SU-DHL-6 (cell line): ENCODE measurements at regions not wholly inside any gene's neighbourhood (a gene's known extent, or its start where the extent isn't known, plus 50 kb on each side); places are given as distances from the start of the nearest gene placed in this dataset.

Experiments
- H2AFZ ChIP-seq: fragments of 200-600 bp; sonication (generic); 2 replicates; pipeline ENCODE4 v1.6.1; 2014; ENCODE audit warnings: low read depth, mild to moderate bottlenecking, moderate library complexity, mixed read lengths, antibody characterized with exemption, low read length; ENCODE audit not compliant: severe bottlenecking
- H3F3A ChIP-seq: fragments of 200-600 bp; shearing (Covaris generic); 2 replicates; pipeline ENCODE4 v1.6.0; 2016; ENCODE audit warnings: antibody characterized with exemption, mild to moderate bottlenecking; ENCODE audit not compliant: insufficient read depth
- H3K27ac ChIP-seq: fragments of 200-600 bp; sonication (generic); 2 replicates; pipeline ENCODE4 v1.5.1; 2016; ENCODE audit warnings: low read depth, mild to moderate bottlenecking, low read length, moderate library complexity, mixed read lengths
- H3K27me3 ChIP-seq: fragments of 200-600 bp; sonication (generic), shearing (Covaris generic); 2 replicates; pipeline ENCODE4 v1.6.0; 2014; ENCODE audit warnings: mild to moderate bottlenecking, low read length
- H3K36me3 ChIP-seq: fragments of 200-600 bp; sonication (generic); 2 replicates; pipeline ENCODE4 v1.6.1; 2014; ENCODE audit warnings: mild to moderate bottlenecking, low read length, mixed read lengths
- H3K4me2 ChIP-seq: fragments of 300-600, 200-600 bp; shearing (Covaris generic), sonication (generic); 2 replicates; pipeline ENCODE4 v1.6.0; 2014; ENCODE audit warnings: low read length, low read depth, mild to moderate bottlenecking; ENCODE audit not compliant: poor library complexity, severe bottlenecking
- H3K4me3 ChIP-seq: fragments of 200-600 bp; sonication (generic); 2 replicates; pipeline ENCODE4 v1.5.1; 2014; ENCODE audit warnings: antibody characterized with exemption, low read length, mild to moderate bottlenecking, mixed read lengths; ENCODE audit not compliant: insufficient read depth, poor library complexity, severe bottlenecking
- H3K79me2 ChIP-seq: fragments of 200-600 bp; sonication (generic); 2 replicates; pipeline ENCODE4 v1.6.1; 2014; ENCODE audit warnings: mild to moderate bottlenecking, low read length, moderate library complexity; ENCODE audit not compliant: insufficient read depth
- H3K9ac ChIP-seq: fragments of 200-600 bp; sonication (generic); 2 replicates; pipeline ENCODE4 v1.7.0; 2014; ENCODE audit warnings: mild to moderate bottlenecking, low read length
- H3K9me2 ChIP-seq: fragments of 200-600 bp; sonication (generic); replicated peaks from 2 replicates; pipeline ENCODE4 v1.6.1; 2014; ENCODE audit warnings: low read length; ENCODE audit not compliant: insufficient read depth
- H3K9me3 ChIP-seq: fragments of 200-600 bp; sonication (generic); 2 replicates; pipeline ENCODE4 v1.6.1; 2014; ENCODE audit warnings: low read length, mixed read lengths; ENCODE audit not compliant: insufficient read depth
- H4K20me1 ChIP-seq: fragments of 200-600 bp; sonication (generic); 2 replicates; pipeline ENCODE4 v1.6.1; 2014; ENCODE audit warnings: low read depth, mild to moderate bottlenecking, antibody characterized with exemption, low read length, moderate library complexity, mixed read lengths
- EZH2phosphoT487 ChIP-seq: fragments of 200-600 bp; sonication (generic), shearing (Covaris generic); conservative IDR thresholded peaks from 2 replicates; pipeline ENCODE4 v1.6.1; 2018; ENCODE audit warnings: mild to moderate bottlenecking, antibody characterized with exemption, low read length, moderate library complexity, mixed read lengths
- TF ChIP-seq, protein P1 (sequence below): fragments of 200-600 bp; sonication (generic); IDR thresholded peaks from one replicate; pipeline ENCODE4 v1.5.1; 2017; ENCODE audit warnings: antibody characterized with exemption, mild to moderate bottlenecking, low read length, moderate library complexity; ENCODE audit not compliant: insufficient read depth, poor library complexity, severe bottlenecking

DNA sequence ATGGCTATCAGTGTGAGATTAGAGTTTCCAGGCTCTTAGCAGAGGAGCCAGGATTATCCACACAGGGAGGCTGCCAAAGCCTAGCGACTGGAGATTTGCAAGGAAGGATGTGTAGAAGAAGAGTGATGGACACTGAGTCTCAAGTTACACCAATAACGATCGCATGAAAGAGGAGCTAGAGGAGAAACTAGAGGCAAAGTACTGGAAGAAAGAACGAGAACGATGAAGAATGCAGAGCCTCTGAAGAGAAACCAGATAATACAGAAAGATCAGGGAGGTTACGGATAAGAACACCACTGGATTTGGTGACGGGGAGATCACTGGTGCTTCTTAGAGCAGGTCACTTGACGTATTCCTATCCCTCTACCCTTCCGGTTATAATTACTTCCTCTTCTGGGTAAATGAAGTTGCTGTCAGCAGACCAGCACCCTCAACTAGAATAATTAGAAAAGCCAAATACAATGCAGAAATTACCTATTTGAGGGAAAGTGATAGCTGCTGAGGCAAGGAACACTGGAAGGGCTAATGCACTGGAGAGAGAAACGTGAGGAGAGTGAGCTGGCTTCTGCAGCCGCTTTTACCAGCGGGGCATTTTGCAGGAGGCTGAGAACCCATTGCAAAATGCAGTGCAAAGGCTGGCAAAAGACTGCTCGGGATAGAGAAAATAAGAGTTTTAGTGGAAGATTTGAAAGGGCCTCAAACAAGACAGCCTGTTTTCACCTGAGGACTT is 93.1 kb upstream of the HIF1A start:
- Histone ChIP-seq H3K4me2 (no peak overlapping the region), H3K4me3 (no peak overlapping the region), H3F3A (no peaks in the 10 kb centered on the region), H2AFZ (no peak overlapping the region), H3K27me3 (no peaks in the 10 kb centered on the region), H3K27ac (no peak overlapping the region), H3K9me2 (no peaks in the 10 kb centered on the region), H4K20me1 (no peaks in the 10 kb centered on the region), H3K36me3 (no peaks in the 10 kb centered on the region), H3K9me3 (no peaks in the 10 kb centered on the region), H3K9ac (no peak overlapping the region), H3K79me2 (no peaks in the 10 kb centered on the region)
- TF ChIP-seq, protein P1, sequence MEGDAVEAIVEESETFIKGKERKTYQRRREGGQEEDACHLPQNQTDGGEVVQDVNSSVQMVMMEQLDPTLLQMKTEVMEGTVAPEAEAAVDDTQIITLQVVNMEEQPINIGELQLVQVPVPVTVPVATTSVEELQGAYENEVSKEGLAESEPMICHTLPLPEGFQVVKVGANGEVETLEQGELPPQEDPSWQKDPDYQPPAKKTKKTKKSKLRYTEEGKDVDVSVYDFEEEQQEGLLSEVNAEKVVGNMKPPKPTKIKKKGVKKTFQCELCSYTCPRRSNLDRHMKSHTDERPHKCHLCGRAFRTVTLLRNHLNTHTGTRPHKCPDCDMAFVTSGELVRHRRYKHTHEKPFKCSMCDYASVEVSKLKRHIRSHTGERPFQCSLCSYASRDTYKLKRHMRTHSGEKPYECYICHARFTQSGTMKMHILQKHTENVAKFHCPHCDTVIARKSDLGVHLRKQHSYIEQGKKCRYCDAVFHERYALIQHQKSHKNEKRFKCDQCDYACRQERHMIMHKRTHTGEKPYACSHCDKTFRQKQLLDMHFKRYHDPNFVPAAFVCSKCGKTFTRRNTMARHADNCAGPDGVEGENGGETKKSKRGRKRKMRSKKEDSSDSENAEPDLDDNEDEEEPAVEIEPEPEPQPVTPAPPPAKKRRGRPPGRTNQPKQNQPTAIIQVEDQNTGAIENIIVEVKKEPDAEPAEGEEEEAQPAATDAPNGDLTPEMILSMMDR, result no peak
- TF ChIP-seq EZH2phosphoT487, result no peak

DNA sequence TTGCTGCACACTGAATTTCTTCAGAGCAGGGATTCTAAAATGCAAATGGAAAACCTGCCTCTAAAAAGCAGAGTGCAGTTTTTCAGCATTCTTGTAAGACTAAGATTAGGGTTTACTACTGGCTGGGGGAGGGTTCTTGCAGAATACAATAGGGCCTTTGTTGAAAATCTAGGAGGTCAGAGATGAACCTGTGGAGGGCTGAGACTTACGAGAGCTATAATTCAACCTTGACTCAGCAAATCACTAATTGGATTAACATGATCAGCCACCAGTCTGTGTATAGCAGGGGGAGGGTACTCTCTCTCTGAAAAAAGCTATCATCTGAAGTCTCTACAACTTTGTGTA is 92.6 kb upstream of the HIF1A start:
- H3K4me2 ChIP-seq, result no peak overlapping the region
- no peak overlapping the region for H2AFZ ChIP-seq
- H3F3A ChIP-seq, result no peaks in the 10 kb centered on the region
- TF ChIP-seq, protein P1, result no peak
- no peak for TF ChIP-seq EZH2phosphoT487
- no peaks in the 10 kb centered on the region for H3K36me3 ChIP-seq
- H3K27ac ChIP-seq, result no peak overlapping the region
- no peak overlapping the region for H3K4me3 ChIP-seq
- H3K27me3 ChIP-seq, result no peaks in the 10 kb centered on the region
- H3K79me2 ChIP-seq, result no peaks in the 10 kb centered on the region
- H3K9me2 ChIP-seq, result no peaks in the 10 kb centered on the region
- H3K9ac ChIP-seq, result no peak overlapping the region
- H4K20me1 ChIP-seq, result no peaks in the 10 kb centered on the region
- no peaks in the 10 kb centered on the region for H3K9me3 ChIP-seq

DNA sequence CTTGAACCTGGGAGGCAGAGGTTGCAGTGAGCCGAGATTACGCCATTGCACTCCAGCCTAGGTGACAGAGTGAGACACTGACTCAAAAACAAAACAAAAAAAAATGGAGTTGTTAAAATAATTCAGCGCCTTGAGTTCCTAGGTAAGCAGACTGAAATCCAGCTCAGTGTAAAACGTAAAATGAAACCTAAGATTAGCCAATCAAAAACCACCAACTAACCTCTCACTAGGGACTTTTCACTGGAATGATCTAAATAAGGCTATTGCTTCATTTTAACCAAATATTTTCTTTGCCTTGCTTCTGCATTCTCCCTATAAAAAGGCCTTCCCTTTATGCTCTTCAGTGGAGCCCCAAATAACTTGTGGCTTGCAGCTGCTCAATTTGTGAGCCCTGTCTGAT is 91.6 kb upstream of the HIF1A start:
- Histone ChIP-seq H4K20me1 (no peaks in the 10 kb centered on the region), H3K36me3 (no peaks in the 10 kb centered on the region), H3K9ac (no peak overlapping the region), H3K79me2 (no peaks in the 10 kb centered on the region), H3K4me3 (no peak overlapping the region), H2AFZ (no peak overlapping the region), H3K4me2 (no peak overlapping the region), H3K9me3 (no peaks in the 10 kb centered on the region), H3K27ac (no peak overlapping the region), H3K27me3 (no peaks in the 10 kb centered on the region), H3F3A (no peaks in the 10 kb centered on the region), H3K9me2 (no peaks in the 10 kb centered on the region)
- no peak for TF ChIP-seq EZH2phosphoT487
- TF ChIP-seq, protein P1, result no peak
